GM10248 (cell line): ENCODE measurements at regions not wholly inside any gene's neighbourhood (a gene's known extent, or its start where the extent isn't known, plus 50 kb on each side); places are given as distances from the start of the nearest gene placed in this dataset.
"Not testable (repeated sequence)": the region's sequence is repeated elsewhere in the genome, so short reads cannot be mapped to it uniquely, and the experiment has no call there.

ENCODE experiments used
- CTCF ChIA-PET: fragments of 300-600 bp; sonication (Branson Sonifier 250); formaldehyde crosslinking; extraction: SDS; loops from one replicate; lab custom pipeline; 2021; ENCODE audit warnings: antibody characterized with exemption; lab: Yijun Ruan, JAX
- POLR2A ChIA-PET: fragments of 350-650 bp; sonication (Branson Sonifier 250); formaldehyde crosslinking; extraction: SDS; loops from one replicate; lab custom pipeline; 2020; ENCODE audit warnings: antibody characterized with exemption; lab: Yijun Ruan, JAX
- DNase-seq: peaks from one replicate; pipeline ENCODE4 v3.0.0; 2012; ENCODE audit errors: extremely low spot score
- TF ChIP-seq, protein P1 (sequence below): IDR thresholded peaks from 2 replicates; pipeline ENCODE4 v1.5.1; 2012; ENCODE audit warnings: mild to moderate bottlenecking, low read depth; ENCODE audit errors: extremely low read depth, missing control alignments, control extremely low read depth

DNA sequence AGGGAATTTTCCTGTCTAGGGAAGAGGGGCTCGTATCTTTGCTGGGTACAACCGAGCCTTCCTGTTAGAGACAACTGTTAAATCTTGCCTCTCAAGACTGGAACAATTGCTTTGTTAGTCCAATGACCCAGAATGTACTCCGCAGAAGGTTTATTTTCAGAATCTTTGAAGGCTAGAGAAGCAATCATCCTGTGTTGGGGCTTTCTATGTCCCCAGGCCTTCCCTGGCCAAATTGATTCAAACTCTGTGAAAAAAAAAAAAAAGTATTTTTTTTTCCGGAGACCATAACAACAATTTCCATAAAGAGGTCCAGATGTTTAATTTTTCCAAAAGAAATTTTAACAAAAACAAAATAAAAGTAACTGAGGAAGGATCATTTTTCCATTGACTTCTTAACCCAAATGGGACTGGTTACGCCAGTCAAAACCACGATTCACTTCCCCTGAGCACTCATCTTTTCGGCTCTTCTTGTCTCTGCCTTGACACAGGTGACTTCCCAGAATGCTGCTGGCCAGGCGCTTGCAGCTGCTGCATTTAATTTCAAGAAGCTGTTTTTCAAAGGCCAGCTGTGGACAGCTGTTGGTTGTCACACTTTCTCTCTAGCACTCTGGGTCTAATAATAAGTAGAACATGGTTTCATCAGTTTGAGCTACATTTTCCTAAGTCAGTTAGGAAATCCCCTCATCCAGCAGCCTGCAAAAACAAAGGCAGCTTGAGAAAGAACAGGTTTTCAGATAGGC is 81.6 kb upstream of the MANSC4 start:
- peak; percentile 13 for DNase-seq
- CTCF ChIA-PET = interaction anchor here (1.0 to 1.5 kb wide), 7 partner anchors 11 to 79 kb away, joined by 3 to 6 read pairs (median 4); no protein-coding TSS in a partner anchor
- TF ChIP-seq, protein P1, sequence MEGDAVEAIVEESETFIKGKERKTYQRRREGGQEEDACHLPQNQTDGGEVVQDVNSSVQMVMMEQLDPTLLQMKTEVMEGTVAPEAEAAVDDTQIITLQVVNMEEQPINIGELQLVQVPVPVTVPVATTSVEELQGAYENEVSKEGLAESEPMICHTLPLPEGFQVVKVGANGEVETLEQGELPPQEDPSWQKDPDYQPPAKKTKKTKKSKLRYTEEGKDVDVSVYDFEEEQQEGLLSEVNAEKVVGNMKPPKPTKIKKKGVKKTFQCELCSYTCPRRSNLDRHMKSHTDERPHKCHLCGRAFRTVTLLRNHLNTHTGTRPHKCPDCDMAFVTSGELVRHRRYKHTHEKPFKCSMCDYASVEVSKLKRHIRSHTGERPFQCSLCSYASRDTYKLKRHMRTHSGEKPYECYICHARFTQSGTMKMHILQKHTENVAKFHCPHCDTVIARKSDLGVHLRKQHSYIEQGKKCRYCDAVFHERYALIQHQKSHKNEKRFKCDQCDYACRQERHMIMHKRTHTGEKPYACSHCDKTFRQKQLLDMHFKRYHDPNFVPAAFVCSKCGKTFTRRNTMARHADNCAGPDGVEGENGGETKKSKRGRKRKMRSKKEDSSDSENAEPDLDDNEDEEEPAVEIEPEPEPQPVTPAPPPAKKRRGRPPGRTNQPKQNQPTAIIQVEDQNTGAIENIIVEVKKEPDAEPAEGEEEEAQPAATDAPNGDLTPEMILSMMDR = no peak
- POLR2A ChIA-PET = no interaction called here

DNA sequence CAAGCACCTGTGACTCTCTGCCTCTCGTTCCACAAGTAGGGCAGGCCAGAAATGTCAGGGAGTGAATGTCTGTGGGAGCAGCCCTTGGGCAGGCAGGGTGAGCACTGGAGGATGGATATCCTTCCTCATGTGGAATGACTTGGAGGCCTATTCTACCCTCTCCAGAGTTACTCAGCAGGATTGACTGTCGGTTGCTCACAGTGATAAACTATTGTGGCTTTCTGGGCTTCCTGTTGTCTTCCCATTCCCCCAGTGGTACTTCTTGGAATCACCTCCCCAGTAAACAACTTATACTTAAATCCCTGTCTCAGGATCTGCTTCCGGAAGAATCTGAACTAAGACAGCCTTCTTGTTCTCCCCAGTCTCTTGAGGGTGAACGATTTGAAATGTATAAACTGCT is 79.6 kb upstream of the MANSC4 start:
- no peak for DNase-seq
- POLR2A ChIA-PET = no interaction called here
- TF ChIP-seq, protein P1 = no peak
- CTCF ChIA-PET = no interaction called here

DNA sequence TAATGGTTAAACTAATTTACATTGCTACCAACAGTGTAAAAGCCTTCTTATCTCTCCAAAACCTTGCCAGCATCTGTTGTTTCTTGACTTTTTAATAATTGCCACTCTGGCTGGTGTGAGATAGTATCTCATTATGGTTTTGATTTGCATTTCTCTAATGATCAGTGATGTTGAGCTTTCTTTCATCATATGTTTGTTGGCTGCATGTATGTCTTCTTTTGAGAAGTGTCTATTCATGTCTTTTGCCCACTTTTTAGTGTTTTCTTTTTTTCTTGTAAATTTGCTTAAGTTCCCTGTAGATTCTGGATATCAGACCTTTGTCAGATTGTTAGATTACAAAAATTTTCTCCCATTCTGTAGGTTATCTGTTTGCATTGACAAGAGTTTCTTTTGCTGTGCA is 77.0 kb upstream of the MANSC4 start:
- CTCF ChIA-PET, POLR2A ChIA-PET, DNase-seq: not testable (repeated sequence)

- CTCF ChIA-PET = interaction anchor here (1.2 to 2.3 kb wide), 3 partner anchors 12 to 32 kb away, joined by 3 to 7 read pairs (median 4); no protein-coding TSS in a partner anchor
- no peak for DNase-seq
- POLR2A ChIA-PET = no interaction called here
- TF ChIP-seq, protein P1 = no peak
These were observed 72.7 kb upstream of the MANSC4 start for GRCh38 chr12:27852742-27853141.
